Peyer's patch (tissue), 4 donors: ENCODE measurements at regions not wholly inside any gene's neighbourhood (a gene's known extent, or its start where the extent isn't known, plus 50 kb on each side); places are given as distances from the start of the nearest gene placed in this dataset.

Experiments
- DNase-seq, 3 donors: peaks; one replicate each; pipeline ENCODE4 v3.0.0-alpha.2; 2017 to 2019
- H3K27ac ChIP-seq, 4 donors: fragments of 200-600 bp; sonication (generic); one replicate each; pipeline ENCODE4 v1.5.1; 2016 to 2019
- H3K27me3 ChIP-seq, 2 donors: fragments of 200-600 bp; sonication (generic); one replicate each; pipeline ENCODE4 v1.5.1; 2019
- H3K36me3 ChIP-seq, 3 donors: fragments of 200-600 bp; sonication (generic); one replicate each; pipeline ENCODE4 v1.5.1; 2016 to 2019
- H3K4me1 ChIP-seq, 4 donors: fragments of 200-600 bp; sonication (generic); one replicate each; pipeline ENCODE4 v1.5.1; 2016 to 2019
- H3K4me3 ChIP-seq, 4 donors: fragments of 200-600 bp; sonication (generic); 1 replicate in 3 of 4; 2 replicates in 1 of 4; pipeline ENCODE4 v1.5.1; 2016 to 2019; ENCODE audit warnings: mild to moderate bottlenecking in 1 of 4
- H3K9me3 ChIP-seq, 4 donors: fragments of 200-600 bp; sonication (generic); one replicate each; pipeline ENCODE4 v1.5.1; 2016 to 2019; ENCODE audit warnings: mild to moderate bottlenecking in 1 of 4
- CTCF ChIP-seq, 6 experiments: fragments of 450-650 bp in 4 of 6; fragments of 200-600 bp in 2 of 6; sonication (generic) in 1 of 6; IDR thresholded peaks; one replicate each; pipeline ENCODE4 v1.5.1; 2017 to 2019; ENCODE audit warnings: antibody characterized with exemption in 6 of 6, mild to moderate bottlenecking in 3 of 6, moderate library complexity in 1 of 6
- POLR2A ChIP-seq, 2 donors: fragments of 450-650 bp; IDR thresholded peaks; one replicate each; pipeline ENCODE4 v1.5.1; 2017; ENCODE audit warnings: antibody characterized with exemption in 2 of 2, mild to moderate bottlenecking in 2 of 2, moderate library complexity in 2 of 2

GRCh38 chr1:4973341-4973740 lies 318.9 kb downstream of the AJAP1 start:
- no peaks in the 10 kb centered on the region for H3K36me3 ChIP-seq
- H3K4me3 ChIP-seq: no peak overlapping the region
- H3K9me3 ChIP-seq: no peaks in the 10 kb centered on the region
- no peaks in the 10 kb centered on the region for H3K4me1 ChIP-seq
- no peak overlapping the region for H3K27ac ChIP-seq
- no peak for DNase-seq
- no peak for TF ChIP-seq POLR2A (IDR thresholded peaks at IDR 0.05)
- no peak for TF ChIP-seq CTCF (IDR thresholded peaks at IDR 0.05)
- H3K27me3 ChIP-seq: no peaks in the 10 kb centered on the region

GRCh38 chr1:4972761-4973320 lies 318.4 kb downstream of the AJAP1 start:
- H3K27me3 ChIP-seq: no peaks in the 10 kb centered on the region
- no peak for DNase-seq
- no peak overlapping the region for H3K4me3 ChIP-seq
- H3K36me3 ChIP-seq: no peaks in the 10 kb centered on the region
- TF ChIP-seq POLR2A (IDR thresholded peaks at IDR 0.05) (no peak), CTCF (IDR thresholded peaks at IDR 0.05) (no peak)
- no peaks in the 10 kb centered on the region for H3K9me3 ChIP-seq
- H3K4me1 ChIP-seq: no peaks in the 10 kb centered on the region
- no peak overlapping the region for H3K27ac ChIP-seq

- no peaks in the 10 kb centered on the region for H3K36me3 ChIP-seq
- H3K4me3 ChIP-seq: no peak overlapping the region
- TF ChIP-seq POLR2A (IDR thresholded peaks at IDR 0.05) (no peak), CTCF (IDR thresholded peaks at IDR 0.05) (no peak)
- no peak for DNase-seq
- no peaks in the 10 kb centered on the region for H3K9me3 ChIP-seq
- no peaks in the 10 kb centered on the region for H3K4me1 ChIP-seq
- no peak overlapping the region for H3K27ac ChIP-seq
- H3K27me3 ChIP-seq: no peaks in the 10 kb centered on the region
These were observed 317.3 kb downstream of the AJAP1 start for GRCh38 chr1:4971666-4972065.

- no peaks in the 10 kb centered on the region for H3K9me3 ChIP-seq
- H3K27me3 ChIP-seq: no peaks in the 10 kb centered on the region
- H3K36me3 ChIP-seq: no peaks in the 10 kb centered on the region
- H3K4me1 ChIP-seq: no peaks in the 10 kb centered on the region
- TF ChIP-seq CTCF (IDR thresholded peaks at IDR 0.05) (no peak), POLR2A (IDR thresholded peaks at IDR 0.05) (no peak)
- H3K4me3 ChIP-seq: no peak overlapping the region
- DNase-seq: no peak
- no peak overlapping the region for H3K27ac ChIP-seq
These were observed 316.1 kb downstream of the AJAP1 start for GRCh38 chr1:4970532-4970931.

GRCh38 chr1:4969556-4970129 lies 315.2 kb downstream of the AJAP1 start:
- Histone ChIP-seq H3K9me3 (no peaks in the 10 kb centered on the region), H3K4me3 (no peak overlapping the region)

More at GRCh38 chr1:4969556-4970129, 315.2 kb downstream of the AJAP1 start:
- DNase-seq: no peak
- no peaks in the 10 kb centered on the region for H3K36me3 ChIP-seq
- H3K27ac ChIP-seq: no peak overlapping the region
- no peaks in the 10 kb centered on the region for H3K27me3 ChIP-seq
- H3K4me1 ChIP-seq: no peaks in the 10 kb centered on the region
- TF ChIP-seq CTCF (IDR thresholded peaks at IDR 0.05) (no peak), POLR2A (IDR thresholded peaks at IDR 0.05) (no peak)
